GM10266 (cell line): ENCODE measurements at regions not wholly inside any gene's neighbourhood (a gene's known extent, or its start where the extent isn't known, plus 50 kb on each side); places are given as distances from the start of the nearest gene placed in this dataset.

Source experiments
- DNase-seq: peaks from one replicate; pipeline ENCODE4 v3.0.0; 2012; ENCODE audit errors: extremely low spot score
- CTCF ChIP-seq: IDR thresholded peaks from 2 replicates; pipeline ENCODE4 v1.5.1; 2012; ENCODE audit warnings: mild to moderate bottlenecking, low read depth; ENCODE audit not compliant: control insufficient read depth, insufficient read depth; ENCODE audit errors: missing control alignments

- no peak for DNase-seq
- no peak for TF ChIP-seq CTCF
Observed at GRCh38 chr21:21831036-21831435, 832.8 kb downstream of the NCAM2 start.

- DNase-seq = no peak
- no peak for TF ChIP-seq CTCF
Observed at GRCh38 chr21:21845901-21846300, 847.7 kb downstream of the NCAM2 start.

GRCh38 chr21:21851205-21851604 is 853.0 kb downstream of the NCAM2 start:
- DNase-seq = no peak

GRCh38 chr21:21851657-21852056 is 853.4 kb downstream of the NCAM2 start:
- TF ChIP-seq CTCF = no peak
- DNase-seq = no peak

More at GRCh38 chr21:21851205-21851604, 853.0 kb downstream of the NCAM2 start:
- TF ChIP-seq CTCF = no peak

GRCh38 chr21:21858502-21859334 is 860.5 kb downstream of the NCAM2 start:
- TF ChIP-seq CTCF = no peak
- DNase-seq = no peak

GRCh38 chr21:21860888-21861287 is 862.7 kb downstream of the NCAM2 start:
- TF ChIP-seq CTCF = no peak
- DNase-seq = no peak

- DNase-seq = no peak
Observed at GRCh38 chr21:21864321-21864840, 866.2 kb downstream of the NCAM2 start.

More at GRCh38 chr21:21864321-21864840, 866.2 kb downstream of the NCAM2 start:
- no peak for TF ChIP-seq CTCF
